Lower lobe of right lung (tissue), 2 donors: ENCODE measurements at regions not wholly inside any gene's neighbourhood (a gene's known extent, or its start where the extent isn't known, plus 50 kb on each side); places are given as distances from the start of the nearest gene placed in this dataset.

ENCODE experiments used
- ATAC-seq, 2 donors: fragments of 200-7000 bp; cut with Tn5 transposase; one replicate each; pipeline ENCODE4 v1.9.1; 2020 to 2022; ENCODE audit warnings: mild to moderate bottlenecking in 2 of 2, moderate library complexity in 2 of 2
- DNase-seq: peaks from one replicate; pipeline ENCODE4 v3.0.0-alpha.2; 2020
- H3K27ac ChIP-seq: fragments of 200-600 bp; one replicate; pipeline ENCODE4 v1.8.0; 2022
- H3K27me3 ChIP-seq: fragments of 200-600 bp; one replicate; pipeline ENCODE4 v1.8.0; 2022; ENCODE audit warnings: low read depth
- H3K36me3 ChIP-seq: fragments of 200-600 bp; one replicate; pipeline ENCODE4 v1.8.0; 2022; ENCODE audit warnings: mild to moderate bottlenecking
- H3K4me1 ChIP-seq: fragments of 200-600 bp; one replicate; pipeline ENCODE4 v1.8.0; 2022
- H3K4me3 ChIP-seq: fragments of 200-600 bp; one replicate; pipeline ENCODE4 v1.8.0; 2022; ENCODE audit warnings: mild to moderate bottlenecking
- H3K9me3 ChIP-seq: fragments of 200-600 bp; one replicate; pipeline ENCODE4 v1.8.0; 2022
- intact Hi-C: fragments of 100-400 bp; cut with DNase I; formaldehyde crosslinking; loops from one replicate; pipeline ENCODE4 v1.11.0; 2022
- TF ChIP-seq, protein P1 (sequence below): fragments of 200-600 bp; IDR thresholded peaks from one replicate; pipeline ENCODE4 v1.8.0; 2022; ENCODE audit warnings: antibody characterized with exemption, mild to moderate bottlenecking
- donor health status: DM: no; HTN: yes; CAD: no; lungs with severe emphysema.

DNA sequence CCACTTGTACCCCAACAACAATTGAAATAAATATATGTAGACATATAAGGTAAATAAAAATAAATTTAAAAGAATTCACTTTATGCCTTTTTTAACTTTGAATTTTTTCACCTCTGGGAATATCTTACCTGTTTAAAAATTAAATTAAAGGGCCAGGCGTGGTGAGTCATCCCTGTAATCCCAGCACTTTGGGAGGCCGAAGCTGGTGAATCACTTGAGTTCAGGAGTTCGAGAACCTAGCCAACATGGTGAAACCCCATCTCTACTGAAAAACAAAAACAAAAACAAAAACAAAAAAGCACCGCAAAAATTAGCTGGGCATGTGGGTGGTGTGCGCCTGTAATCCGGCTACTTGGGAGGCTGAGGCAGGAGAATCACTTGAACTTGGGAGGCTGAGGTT, 164.8 kb downstream of the AASDH start:
- H3K27me3 ChIP-seq = no peaks in the 10 kb centered on the region
- no peaks in the 10 kb centered on the region for H3K9me3 ChIP-seq
- no peak overlapping the region for H3K4me3 ChIP-seq
- H3K27ac ChIP-seq = no peak overlapping the region
- no peaks in the 10 kb centered on the region for H3K36me3 ChIP-seq
- H3K4me1 ChIP-seq = no peaks in the 10 kb centered on the region
- ATAC-seq = no peak
- intact Hi-C loops = no loop called here
- TF ChIP-seq, protein P1, sequence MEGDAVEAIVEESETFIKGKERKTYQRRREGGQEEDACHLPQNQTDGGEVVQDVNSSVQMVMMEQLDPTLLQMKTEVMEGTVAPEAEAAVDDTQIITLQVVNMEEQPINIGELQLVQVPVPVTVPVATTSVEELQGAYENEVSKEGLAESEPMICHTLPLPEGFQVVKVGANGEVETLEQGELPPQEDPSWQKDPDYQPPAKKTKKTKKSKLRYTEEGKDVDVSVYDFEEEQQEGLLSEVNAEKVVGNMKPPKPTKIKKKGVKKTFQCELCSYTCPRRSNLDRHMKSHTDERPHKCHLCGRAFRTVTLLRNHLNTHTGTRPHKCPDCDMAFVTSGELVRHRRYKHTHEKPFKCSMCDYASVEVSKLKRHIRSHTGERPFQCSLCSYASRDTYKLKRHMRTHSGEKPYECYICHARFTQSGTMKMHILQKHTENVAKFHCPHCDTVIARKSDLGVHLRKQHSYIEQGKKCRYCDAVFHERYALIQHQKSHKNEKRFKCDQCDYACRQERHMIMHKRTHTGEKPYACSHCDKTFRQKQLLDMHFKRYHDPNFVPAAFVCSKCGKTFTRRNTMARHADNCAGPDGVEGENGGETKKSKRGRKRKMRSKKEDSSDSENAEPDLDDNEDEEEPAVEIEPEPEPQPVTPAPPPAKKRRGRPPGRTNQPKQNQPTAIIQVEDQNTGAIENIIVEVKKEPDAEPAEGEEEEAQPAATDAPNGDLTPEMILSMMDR = no peak
- no peak for DNase-seq

DNA sequence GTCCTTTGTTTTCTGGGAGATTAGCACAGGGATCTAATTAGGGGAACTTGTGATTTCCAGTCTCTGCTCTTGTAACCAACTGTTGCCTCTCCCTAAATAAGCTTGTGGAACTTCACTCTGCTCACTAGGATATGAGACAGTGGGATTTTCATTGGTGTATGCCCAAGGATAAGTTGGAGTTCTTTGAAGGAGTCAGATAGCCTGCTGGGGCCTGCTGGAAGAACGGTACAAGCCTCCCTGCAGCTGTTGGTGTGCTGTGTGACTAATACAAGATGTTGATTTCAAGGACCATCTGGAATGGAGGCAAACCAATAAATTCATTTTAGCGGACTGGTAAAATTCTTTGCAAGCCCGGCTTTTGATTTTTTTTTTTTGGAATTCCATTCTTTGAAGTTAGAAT, 167.0 kb downstream of the AASDH start:
- Histone ChIP-seq H3K36me3 (no peaks in the 10 kb centered on the region), H3K4me3 (no peak overlapping the region), H3K27me3 (no peaks in the 10 kb centered on the region), H3K27ac (no peak overlapping the region), H3K9me3 (no peaks in the 10 kb centered on the region), H3K4me1 (no peaks in the 10 kb centered on the region)
- intact Hi-C loops = no loop called here
- ATAC-seq = no peak
- TF ChIP-seq, protein P1 = no peak
- DNase-seq = no peak

DNA sequence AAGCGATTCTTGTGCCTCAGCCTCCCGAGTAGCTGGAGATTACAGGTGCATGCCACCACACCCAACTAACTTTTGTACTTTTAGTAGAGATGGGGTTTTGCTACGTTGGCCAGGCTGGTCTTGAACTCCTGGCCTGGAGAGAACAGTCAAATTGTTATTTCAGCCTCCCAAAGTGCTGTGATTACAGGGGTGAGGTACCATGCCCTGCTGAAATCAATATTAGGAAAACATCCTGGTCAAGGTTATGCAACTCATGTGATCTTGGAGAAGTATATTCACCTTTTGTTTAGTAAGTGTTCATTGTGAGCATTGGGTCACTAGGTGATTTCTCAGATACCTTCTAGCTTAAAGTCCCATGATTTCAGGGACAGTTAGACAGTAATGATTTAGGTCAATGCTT, 167.8 kb downstream of the AASDH start:
- Histone ChIP-seq H3K4me1 (no peaks in the 10 kb centered on the region), H3K27me3 (no peaks in the 10 kb centered on the region), H3K36me3 (no peaks in the 10 kb centered on the region), H3K27ac (no peak overlapping the region), H3K9me3 (no peaks in the 10 kb centered on the region), H3K4me3 (no peak overlapping the region)
- ATAC-seq (no peak), DNase-seq (no peak)
- TF ChIP-seq, protein P1 = no peak
- intact Hi-C loops = no loop called here

DNA sequence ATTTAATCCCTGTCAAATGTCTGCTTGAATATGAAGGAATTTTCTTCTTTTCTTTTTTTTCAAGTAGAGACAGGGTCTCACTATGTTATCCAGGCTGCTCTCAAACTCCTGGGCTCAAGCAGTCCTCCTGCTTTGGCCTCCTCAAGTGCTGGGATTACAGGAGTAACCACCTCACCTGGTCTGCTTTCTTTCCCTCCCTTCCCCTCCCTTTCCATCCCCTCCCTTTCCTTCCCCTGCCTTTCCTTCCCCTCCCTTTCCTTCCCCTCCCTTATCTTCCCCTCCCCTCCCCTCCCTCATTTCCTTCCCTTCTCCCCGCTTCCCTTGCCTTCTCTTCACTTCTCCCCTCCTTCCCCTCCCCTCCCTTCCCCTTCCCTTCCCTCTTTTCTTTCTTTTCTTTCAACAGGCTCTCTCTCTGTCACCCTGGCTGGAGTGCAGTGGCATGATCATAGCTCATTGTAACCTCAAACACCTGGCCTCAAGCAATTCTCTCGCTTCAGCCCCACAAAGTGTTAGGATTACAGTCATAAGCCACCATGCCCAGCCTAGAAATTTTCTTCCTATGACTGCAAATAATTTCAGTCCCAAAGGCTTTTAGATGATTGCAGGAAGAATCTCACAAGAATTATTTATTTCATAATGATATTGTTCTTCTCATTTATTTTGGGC, 168.9 kb downstream of the AASDH start:
- no peak for ATAC-seq
- no peak for DNase-seq
- TF ChIP-seq, protein P1 = no peak
- Histone ChIP-seq H3K36me3 (no peaks in the 10 kb centered on the region), H3K27me3 (no peaks in the 10 kb centered on the region), H3K4me1 (no peaks in the 10 kb centered on the region), H3K9me3 (no peaks in the 10 kb centered on the region), H3K27ac (no peak overlapping the region), H3K4me3 (no peak overlapping the region)
- intact Hi-C loops = no loop called here

DNA sequence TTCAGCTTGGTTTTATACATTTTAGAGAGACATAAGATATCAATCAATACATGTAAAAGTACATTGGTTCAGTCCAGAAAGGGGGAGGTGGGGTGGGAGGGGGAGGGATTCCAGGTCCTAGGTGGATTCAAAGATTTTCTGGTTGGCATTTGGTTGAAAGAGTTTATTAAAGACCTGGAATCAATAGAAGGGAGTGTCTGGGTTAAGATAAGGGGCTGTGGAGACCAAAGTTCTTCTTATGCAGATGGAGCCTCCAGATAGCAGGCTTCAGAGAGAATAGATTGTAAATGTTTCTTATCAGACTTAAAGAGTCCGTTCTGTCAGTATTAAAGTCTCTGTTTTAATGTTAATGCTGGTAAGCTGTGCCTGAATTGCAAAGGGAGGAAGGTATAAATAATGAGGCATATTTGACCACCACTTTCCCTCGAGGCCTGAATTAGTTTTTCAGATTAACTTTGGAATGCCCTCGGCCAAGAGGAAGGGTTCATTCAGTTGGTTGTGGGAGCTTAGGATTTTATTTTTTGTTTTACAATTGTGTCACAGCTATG, 169.9 kb downstream of the AASDH start:
- no peak overlapping the region for H3K4me3 ChIP-seq
- no peak overlapping the region for H3K27ac ChIP-seq
- H3K4me1 ChIP-seq = no peaks in the 10 kb centered on the region
- H3K27me3 ChIP-seq = no peaks in the 10 kb centered on the region
- ATAC-seq (no peak), DNase-seq (no peak)
- H3K36me3 ChIP-seq = no peaks in the 10 kb centered on the region
- intact Hi-C loops = no loop called here
- TF ChIP-seq, protein P1 = no peak
- H3K9me3 ChIP-seq = no peaks in the 10 kb centered on the region
